ENCODE measurements at regions not wholly inside any gene's neighbourhood (a gene's known extent, or its start where the extent isn't known, plus 50 kb on each side); places are given as distances from the start of the nearest gene placed in this dataset.
"Not testable (repeated sequence)": the region's sequence is repeated elsewhere in the genome, so short reads cannot be mapped to it uniquely, and the experiment has no call there.

- DNase-seq (ENCODE audit: low spot score) (no peak), FAIRE-seq (no peak)
Measured at GRCh38 chr6:137933696-137934095, 66.6 kb downstream of the TNFAIP3 start.

DNA sequence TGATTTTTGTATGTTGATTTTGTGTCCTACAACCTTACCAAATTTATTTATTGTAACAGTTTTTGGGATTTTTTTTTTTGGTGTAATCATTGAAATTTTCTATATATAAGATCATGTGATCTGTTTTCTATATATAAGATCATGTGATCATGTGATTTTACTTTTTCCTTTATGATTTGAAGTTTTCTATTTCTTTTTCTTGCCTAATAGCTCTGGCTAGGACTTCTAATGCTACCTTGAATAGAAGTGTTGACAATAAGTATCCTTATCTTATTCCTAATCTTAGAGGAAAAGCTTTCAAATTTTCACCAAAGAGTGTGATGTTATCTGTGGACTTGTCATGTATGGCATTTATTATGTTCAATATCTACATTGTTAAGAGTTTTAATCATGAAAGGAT, 69.7 kb downstream of the TNFAIP3 start:
- FAIRE-seq (no peak), DNase-seq (ENCODE audit: low spot score) (no peak)

DNA sequence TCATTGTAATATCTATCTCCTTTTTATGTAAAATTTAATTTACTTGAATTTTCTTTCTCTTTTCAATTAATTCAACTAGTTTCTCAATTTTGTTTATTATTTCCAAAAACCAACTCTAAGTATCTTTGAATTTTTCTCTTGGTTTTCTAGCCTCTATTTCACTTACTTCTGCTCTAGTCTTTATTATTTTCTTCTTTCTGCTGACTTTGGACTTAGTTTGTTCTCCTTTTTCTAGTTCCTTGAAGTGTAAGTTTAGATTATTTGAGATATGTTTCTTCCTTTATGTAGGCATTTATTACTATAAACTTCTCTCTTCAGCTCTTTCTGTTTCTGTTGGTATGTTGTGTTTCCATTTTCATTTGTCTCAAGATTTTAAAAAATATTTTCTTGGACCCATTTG, 70.8 kb downstream of the TNFAIP3 start:
- no peak for DNase-seq (ENCODE audit: low spot score)
- peak; percentile 8 for FAIRE-seq

DNA sequence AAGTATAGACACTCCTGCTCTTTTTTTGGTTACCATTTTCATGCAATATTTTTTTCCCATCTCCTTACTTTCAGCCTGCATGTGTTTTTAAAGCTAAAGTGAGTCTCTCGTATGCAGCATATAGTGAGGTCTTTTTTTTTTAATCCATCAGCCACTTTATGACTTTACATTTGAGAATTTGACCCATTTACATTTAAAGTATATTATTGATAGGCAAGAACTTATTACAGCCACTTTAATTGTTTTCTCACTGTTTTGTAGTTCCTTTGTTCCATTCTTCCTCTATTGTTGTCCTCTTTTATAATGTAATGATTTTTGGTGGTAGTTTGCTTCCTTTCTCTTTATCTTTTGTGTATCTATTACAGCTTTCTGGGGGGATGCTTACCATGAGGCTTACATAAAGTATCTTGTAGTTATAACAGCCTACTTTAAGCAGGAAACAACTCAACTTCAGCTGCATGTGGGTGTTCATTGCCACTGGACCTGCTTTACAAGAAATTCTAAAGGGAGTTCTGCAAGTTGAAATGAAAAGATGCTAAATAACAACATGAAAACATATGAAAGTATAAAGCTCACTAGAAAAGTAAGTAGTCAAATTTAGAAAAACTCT, 71.8 kb downstream of the TNFAIP3 start:
- DNase-seq (ENCODE audit: low spot score), result no peak
- no peak for FAIRE-seq

- FAIRE-seq (no peak), DNase-seq (ENCODE audit: low spot score) (no peak)
Measured at GRCh38 chr6:137941995-137942394, 74.9 kb downstream of the TNFAIP3 start.

- FAIRE-seq (no peak), DNase-seq (ENCODE audit: low spot score) (no peak)
Measured at GRCh38 chr6:137942736-137943135, 75.7 kb downstream of the TNFAIP3 start.

- not testable (repeated sequence) for DNase-seq (ENCODE audit: low spot score); FAIRE-seq
Measured at GRCh38 chr6:137944381-137944780, 77.3 kb downstream of the TNFAIP3 start.

DNA sequence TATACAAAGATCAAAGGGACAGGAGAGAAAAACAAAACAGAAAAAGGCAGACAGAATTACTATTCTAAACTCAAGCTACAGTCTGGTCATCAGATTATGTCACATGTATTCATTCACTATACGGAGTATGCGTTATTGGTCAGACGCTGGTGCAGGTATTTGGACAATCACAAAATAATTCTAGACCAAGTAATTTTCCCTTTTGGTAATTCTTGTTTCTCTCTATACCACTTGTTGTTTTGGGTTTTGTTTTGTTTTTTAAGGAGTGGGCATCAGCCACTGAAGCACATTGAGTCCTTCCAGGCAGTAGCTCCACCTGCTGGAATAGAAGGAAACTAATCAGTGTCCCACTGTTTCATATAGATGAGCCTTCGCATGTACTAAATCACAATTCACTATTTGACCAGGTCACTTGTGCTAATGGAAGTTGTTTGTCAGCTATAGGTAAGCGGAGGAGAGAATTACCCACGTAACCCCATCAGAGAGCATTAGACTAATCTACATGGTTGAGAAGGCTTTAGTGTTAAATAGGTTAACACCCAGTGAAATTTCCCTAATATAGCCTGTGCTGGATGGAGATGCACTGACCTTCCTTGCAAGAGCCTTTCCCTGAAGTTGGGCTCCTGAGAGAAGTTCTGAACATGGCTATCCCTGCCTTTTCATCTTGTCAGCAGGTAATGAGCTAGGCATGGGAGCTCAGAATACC, 77.9 kb downstream of the TNFAIP3 start:
- DNase-seq (ENCODE audit: low spot score) (peak; percentile 31), FAIRE-seq (peak; percentile 44)

DNA sequence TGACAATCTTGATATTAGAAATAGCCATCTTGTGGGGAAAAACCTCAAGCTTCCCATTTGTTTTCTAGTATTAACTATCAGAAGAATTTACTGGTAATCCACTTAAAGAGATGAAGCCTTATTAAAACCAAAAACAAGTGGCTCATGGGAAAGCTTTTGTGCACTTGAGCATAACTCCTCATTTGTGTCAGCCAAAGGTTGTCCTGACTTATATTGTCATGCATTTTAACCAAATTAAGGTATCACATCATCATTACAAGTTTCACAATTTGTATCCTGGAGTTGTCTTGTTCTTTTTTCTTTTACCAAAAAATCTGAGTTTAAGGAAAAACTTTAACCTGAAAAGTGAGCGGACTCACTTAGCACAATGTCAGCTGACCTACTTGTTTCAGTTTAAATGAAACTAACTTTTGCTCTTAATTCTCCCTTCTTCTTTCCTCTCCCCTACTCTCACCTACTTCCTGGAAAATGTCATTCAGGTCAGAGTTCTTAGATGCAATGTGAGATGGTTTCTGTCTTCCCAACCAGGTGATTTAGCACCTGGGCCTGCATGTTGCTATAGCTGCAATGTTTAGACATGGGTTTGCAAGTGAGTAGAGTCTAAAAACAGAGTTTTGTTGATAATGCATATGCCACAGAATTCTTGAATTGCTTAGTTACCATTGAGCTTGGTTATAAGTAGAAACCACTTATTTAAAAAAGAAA, 82.8 kb downstream of the TNFAIP3 start:
- no peak for FAIRE-seq
- DNase-seq (ENCODE audit: low spot score), result no peak

DNA sequence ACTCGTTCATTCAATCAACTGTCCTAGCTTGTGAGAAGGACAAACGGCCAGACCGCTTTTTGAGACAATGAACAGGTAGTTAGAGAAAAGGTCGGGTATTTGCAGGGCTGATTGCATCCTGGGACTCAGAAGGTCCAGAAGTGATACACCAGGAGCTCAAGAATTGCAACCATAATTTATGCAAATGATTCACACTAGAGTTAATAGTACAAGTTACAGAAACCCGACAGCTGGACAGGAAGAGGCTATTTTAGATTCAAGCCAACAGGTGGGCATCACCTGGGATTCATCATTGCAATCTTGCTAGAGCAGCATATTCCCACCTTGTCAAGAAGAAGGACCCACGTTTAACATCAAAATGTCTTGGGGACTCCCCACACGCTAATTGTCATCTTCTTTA, 83.5 kb downstream of the TNFAIP3 start:
- DNase-seq (ENCODE audit: low spot score), result no peak
- FAIRE-seq, result no peak

- FAIRE-seq (no peak), DNase-seq (ENCODE audit: low spot score) (no peak)
Measured at GRCh38 chr6:137951064-137951597, 84.1 kb downstream of the TNFAIP3 start.

DNA sequence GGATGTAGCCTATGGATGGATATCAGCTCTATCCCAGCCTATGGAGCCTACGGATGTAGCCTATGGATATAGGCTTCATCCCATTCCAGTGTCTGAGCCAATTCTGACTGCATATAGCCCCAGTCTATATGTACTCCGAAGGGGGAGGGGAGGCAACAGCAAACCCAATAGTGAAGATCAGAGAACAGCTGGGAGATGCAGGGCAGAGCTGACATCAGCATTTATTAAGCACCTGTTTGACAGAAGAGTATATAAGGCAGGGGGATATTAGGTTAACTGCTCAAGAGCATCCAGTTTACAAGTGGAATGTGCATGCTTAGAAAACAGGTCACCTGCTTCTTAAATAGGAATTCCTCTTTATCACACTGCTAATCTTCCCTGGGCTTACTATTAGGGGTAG, 85.2 kb downstream of the TNFAIP3 start:
- FAIRE-seq, result no peak

GRCh38 chr6:137953761-137954160, 86.7 kb downstream of the TNFAIP3 start:
- DNase-seq (ENCODE audit: low spot score), result no peak
- FAIRE-seq, result no peak

More for the DNA sequence above, 85.2 kb downstream of the TNFAIP3 start:
- no peak for DNase-seq (ENCODE audit: low spot score)

DNA sequence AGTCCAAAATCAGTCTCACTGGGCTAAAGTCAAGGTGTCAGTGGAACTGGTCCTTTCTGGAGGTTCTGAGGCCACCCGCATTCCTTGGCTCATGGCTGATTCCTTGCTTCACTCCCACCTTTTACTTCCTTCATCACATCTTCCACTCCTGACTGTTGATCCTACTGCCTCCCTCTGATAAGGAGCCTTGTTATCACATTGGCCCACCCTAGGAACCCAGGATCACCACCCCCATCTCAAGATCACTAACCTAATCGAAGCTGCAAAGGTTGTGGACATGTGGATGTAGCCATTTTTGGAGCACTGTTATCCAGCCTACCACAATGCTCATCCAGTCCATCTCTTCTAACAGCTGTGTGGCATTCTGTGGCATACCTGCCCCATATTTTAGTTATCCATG, 87.2 kb downstream of the TNFAIP3 start:
- no peak for FAIRE-seq
- no peak for DNase-seq (ENCODE audit: low spot score)

DNA sequence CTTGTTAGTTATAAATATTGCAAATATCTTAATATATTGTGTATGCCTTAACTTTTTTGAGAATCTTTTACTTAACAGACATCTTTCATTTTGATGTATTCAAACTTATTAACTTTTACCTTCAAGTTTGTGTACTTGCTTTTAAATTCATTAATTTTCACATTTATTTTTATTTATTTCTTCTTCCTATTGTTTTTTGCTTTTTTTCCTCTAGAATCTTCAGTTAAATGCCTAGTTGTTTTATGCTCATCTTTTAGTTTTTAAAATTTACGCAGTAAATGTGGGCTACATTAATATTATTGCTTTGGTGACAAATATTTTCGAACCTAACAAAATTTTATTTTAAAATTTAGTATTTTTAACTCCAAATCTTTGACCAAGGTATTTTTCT, 89.0 kb downstream of the TNFAIP3 start:
- FAIRE-seq (no peak), DNase-seq (ENCODE audit: low spot score) (no peak)

- FAIRE-seq, result no peak
- no peak for DNase-seq (ENCODE audit: low spot score)
Measured at GRCh38 chr6:137957471-137957870, 90.4 kb downstream of the TNFAIP3 start.

- DNase-seq (ENCODE audit: low spot score), result no peak
- FAIRE-seq, result no peak
Measured at GRCh38 chr6:137958811-137959565, 91.9 kb downstream of the TNFAIP3 start.

DNA sequence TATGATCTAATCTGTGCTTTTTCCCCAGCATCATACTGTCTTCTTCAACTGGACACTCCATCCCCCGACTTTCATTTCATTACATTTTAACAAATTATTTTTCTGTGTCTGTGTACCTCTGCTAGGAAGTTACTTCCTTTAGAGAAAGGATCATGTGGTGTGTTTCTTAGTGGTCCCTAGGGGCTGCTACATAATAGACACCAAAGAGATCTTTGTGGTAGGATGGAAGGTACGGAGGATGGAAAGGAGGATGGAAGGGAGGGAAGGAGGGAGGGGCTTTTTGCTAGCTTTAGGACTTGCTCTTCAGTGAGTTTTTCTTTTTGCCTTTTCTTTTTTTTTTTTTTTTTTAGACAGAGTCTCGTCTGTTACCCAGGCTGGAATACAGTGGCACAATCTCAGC, 95.7 kb downstream of the TNFAIP3 start:
- no peak for DNase-seq (ENCODE audit: low spot score)

GRCh38 chr6:137964876-137965275, 97.8 kb downstream of the TNFAIP3 start:
- no peak for DNase-seq (ENCODE audit: low spot score)
- no peak for FAIRE-seq

More for the DNA sequence above, 95.7 kb downstream of the TNFAIP3 start:
- FAIRE-seq, result no peak

DNA sequence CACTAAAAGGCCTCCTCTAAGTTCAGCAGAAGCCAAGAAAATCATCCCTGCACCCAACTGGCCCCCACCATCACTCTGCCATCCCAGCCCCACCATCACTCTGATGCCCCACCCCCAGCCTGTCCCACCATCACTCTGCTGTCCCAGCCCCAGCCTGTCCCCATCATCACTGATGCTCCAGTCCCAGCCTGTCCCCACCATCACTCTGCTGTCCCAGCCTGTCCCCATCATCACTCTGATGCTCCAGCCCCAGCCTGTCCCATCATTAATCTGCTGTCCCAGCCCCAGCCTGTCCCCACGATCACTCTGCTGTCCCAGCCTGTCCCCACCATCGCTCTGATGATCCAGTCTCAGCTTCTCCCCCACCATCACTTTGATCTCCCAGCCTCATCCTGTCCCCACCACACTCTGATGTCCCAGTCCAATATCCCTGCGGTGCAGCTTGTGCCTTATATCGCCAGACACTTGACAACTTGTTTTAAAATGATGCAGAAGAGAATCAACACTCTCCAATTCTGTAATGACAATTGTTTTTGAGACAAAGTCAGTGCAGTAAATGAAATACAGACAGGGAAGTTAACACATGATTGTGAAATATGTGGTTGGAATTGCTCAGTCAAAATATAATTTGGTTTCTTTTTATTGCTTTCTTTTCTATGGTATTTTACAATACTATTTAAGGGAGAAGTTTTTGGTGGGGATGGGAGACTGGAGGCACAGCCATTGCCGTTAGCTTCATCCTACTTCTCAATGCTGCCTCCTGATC, 100.8 kb downstream of the TNFAIP3 start:
- no peak for DNase-seq (ENCODE audit: low spot score)

GRCh38 chr6:137968455-137968804, 101.4 kb downstream of the TNFAIP3 start:
- FAIRE-seq (no peak), DNase-seq (ENCODE audit: low spot score) (no peak)

More for the DNA sequence above, 100.8 kb downstream of the TNFAIP3 start:
- FAIRE-seq, result no peak

Measured in RCC 7860 (cell line).